ENCODE measurements at regions not wholly inside any gene's neighbourhood (a gene's known extent, or its start where the extent isn't known, plus 50 kb on each side); places are given as distances from the start of the nearest gene placed in this dataset.
"Not testable (repeated sequence)": the region's sequence is repeated elsewhere in the genome, so short reads cannot be mapped to it uniquely, and the experiment has no call there.

GRCh38 chr1:148679787-148680326 lies 68.7 kb upstream of the NUDT4B start:
- H3K4me1 ChIP-seq (ENCODE audit: control insufficient read depth, insufficient read depth, low read length); POLR2A ChIA-PET; CTCF ChIA-PET; H3K9me3 ChIP-seq (ENCODE audit: control insufficient read depth, insufficient read depth, low read depth, low read length); H3K36me3 ChIP-seq (ENCODE audit: control insufficient read depth in 2 of 2, insufficient read depth in 1 of 2, low read length in 2 of 2); H3K27ac ChIP-seq (ENCODE audit: extremely low read depth, low read depth, low read length): not testable (repeated sequence)
- peak overlapping the region; percentile 58 for H3K4me3 ChIP-seq (ENCODE audit: low read depth, low read length)
- TF ChIP-seq ZNF2 (tag by site-specific recombination; IDR thresholded peaks at IDR 0.05), result peak; percentile 6; the same call in 1 of the 2 replicates

- H3K27ac ChIP-seq (ENCODE audit: extremely low read depth, low read depth, low read length); H3K4me1 ChIP-seq (ENCODE audit: control insufficient read depth, insufficient read depth, low read length); H3K9me3 ChIP-seq (ENCODE audit: control insufficient read depth, insufficient read depth, low read depth, low read length); H3K36me3 ChIP-seq (ENCODE audit: control insufficient read depth in 2 of 2, insufficient read depth in 1 of 2, low read length in 2 of 2); CTCF ChIA-PET; H3K4me3 ChIP-seq (ENCODE audit: low read depth, low read length); POLR2A ChIA-PET: not testable (repeated sequence)
Observed at GRCh38 chr1:148686735-148687134, 61.8 kb upstream of the NUDT4B start.

- CTCF ChIA-PET; H3K27ac ChIP-seq (ENCODE audit: extremely low read depth, low read depth, low read length); H3K9me3 ChIP-seq (ENCODE audit: control insufficient read depth, insufficient read depth, low read depth, low read length); H3K4me3 ChIP-seq (ENCODE audit: low read depth, low read length); H3K4me1 ChIP-seq (ENCODE audit: control insufficient read depth, insufficient read depth, low read length); H3K36me3 ChIP-seq (ENCODE audit: control insufficient read depth in 2 of 2, insufficient read depth in 1 of 2, low read length in 2 of 2); POLR2A ChIA-PET: not testable (repeated sequence)
Observed at GRCh38 chr1:148687376-148687775, 61.2 kb upstream of the NUDT4B start.
